Stimulated activated CD4-positive, alpha-beta T cell treated with anti-CD3 and anti-CD28 coated beads, Interleukin-4, amount 100 ng/mL, for 48 hours (primary cell): ENCODE measurements at regions not wholly inside any gene's neighbourhood (a gene's known extent, or its start where the extent isn't known, plus 50 kb on each side); places are given as distances from the start of the nearest gene placed in this dataset.

ENCODE experiments used
- DNase-seq, 2 donors: peaks; one replicate each; pipeline ENCODE4 v3.0.0-alpha.2; 2020; ENCODE audit warnings: low read depth in 2 of 2

- DNase-seq, result no peak
Measured at GRCh38 chr13:85538957-85539356, 260.3 kb downstream of the SLITRK6 start.

DNA sequence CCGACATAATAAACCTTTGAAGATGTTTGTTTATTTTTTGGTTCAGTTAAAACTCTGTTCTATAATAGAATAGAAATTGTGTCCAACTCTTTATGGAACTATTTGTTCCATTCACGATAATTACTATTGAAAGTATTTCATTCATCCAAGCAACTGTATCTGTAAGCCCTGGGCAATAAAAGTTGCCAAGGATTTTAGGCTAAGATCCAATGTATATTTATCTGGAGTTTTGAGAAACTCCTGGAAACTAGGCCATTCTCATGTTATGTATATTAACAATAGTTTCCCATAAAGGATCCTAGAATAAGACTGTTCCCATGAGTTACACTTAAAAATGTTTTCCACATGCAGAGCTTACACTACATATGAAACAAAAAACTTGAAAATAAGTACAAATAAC lies 261.6 kb downstream of the SLITRK6 start:
- no peak for DNase-seq

DNA sequence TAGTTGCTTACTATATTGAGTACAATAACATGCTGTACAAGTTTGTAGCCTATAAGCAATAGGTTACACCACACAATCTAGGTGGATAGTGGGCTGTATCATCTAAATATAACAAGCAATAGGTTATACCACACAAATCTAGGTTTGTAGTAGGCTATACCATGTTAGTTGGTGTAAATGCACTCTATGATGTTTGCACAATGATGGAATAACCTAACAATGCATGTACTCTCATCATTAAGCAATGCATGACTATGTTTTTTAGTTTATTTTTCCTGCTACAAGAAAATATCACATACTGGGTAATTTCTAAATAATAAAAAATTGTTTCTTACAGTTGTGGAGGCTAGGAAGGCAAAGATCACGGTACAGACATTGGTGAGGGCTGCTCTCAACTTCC lies 262.5 kb downstream of the SLITRK6 start:
- no peak for DNase-seq

DNA sequence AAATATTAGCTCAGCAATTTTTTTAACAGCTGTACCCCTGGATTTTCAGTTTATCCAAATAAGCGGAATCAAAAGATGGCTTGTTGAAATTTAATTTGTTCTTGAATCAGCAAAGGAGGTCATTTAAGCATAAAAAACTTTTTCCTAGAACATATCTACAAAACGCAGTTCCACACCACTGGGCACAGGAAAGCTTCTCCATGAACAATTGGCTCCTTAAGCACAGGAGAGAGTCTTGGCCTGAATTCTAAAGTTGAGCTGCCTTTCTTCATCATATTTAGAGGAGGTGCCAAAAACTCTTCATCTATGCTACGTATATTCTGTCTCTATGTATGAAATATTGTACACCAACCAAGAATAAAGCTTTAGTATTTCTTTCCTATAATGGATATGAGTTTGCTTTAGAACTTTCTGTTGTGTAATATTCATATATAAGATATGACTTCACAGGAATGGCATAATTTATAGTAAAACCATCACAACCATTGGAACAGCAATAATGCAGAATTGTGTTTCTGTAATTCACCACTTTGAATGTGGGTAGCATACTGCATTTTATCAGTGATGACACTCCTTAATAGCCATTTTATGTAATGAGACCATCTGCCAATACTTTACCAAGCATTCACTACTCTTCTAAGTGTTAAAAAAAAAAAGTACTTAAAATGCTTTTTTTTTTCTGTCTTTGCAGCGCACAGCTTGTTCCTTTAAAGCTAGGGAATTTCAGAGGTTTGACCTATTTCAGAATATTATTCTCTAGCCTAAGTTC lies 263.7 kb downstream of the SLITRK6 start:
- no peak for DNase-seq

GRCh38 chr13:85533911-85534310 lies 265.3 kb downstream of the SLITRK6 start:
- DNase-seq, result no peak

DNA sequence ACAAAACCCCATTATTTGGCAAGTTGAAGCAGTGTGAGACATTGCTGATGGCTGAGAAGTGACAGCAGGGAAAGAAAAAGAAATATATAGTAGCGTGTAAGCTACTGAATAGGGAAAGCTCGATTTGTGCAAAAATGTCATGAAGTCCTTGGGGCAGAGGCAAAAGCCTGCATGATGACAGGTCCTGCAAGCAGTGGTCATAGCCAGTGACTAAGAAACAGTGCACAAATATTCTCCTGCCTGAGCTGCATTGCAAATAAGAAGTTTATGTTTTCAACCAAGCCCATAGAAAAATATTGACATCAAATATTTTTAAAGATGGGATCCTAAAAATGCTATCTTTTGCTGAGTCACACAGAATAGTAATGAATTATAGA lies 270.0 kb downstream of the SLITRK6 start:
- DNase-seq, result no peak

- no peak for DNase-seq
Measured at GRCh38 chr13:85528491-85529217, 270.6 kb downstream of the SLITRK6 start.

DNA sequence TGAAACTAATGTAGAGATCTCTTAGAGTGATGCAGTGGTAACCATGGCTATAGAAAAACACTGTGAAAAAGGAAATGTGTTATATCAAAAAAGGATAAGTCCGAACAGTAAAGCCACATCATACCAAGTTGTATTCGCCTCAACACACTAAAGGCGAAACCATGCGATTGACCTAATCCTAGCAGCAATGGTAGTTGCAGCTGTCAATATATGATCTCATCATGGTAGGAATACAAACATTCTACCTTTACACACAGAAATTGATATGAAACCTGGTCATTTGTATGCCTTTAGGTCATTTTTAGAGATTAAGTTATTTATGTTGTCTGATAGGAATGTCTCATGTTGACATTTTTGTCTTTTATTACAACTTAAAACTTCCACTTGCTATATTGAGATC lies 271.9 kb downstream of the SLITRK6 start:
- no peak for DNase-seq

GRCh38 chr13:85525411-85525810 lies 273.8 kb downstream of the SLITRK6 start:
- DNase-seq, result no peak

DNA sequence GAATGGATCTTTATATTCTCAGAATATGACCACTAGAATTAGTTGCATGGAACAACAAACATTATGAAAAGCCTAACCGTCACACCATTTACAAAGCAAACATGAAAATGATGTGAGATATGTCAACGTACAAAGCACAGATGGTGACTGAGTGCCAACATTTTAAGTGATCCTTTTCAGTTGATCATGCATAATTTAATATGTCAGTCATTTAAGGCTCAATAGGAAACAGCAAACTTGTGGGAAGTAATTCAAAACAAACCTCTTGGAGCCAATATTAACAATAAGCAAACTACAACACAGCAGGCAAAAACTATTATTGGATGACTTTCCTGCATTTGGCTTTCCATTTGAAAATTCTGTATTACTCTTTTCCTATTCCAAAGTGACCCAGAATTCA lies 277.6 kb downstream of the SLITRK6 start:
- DNase-seq, result no peak

DNA sequence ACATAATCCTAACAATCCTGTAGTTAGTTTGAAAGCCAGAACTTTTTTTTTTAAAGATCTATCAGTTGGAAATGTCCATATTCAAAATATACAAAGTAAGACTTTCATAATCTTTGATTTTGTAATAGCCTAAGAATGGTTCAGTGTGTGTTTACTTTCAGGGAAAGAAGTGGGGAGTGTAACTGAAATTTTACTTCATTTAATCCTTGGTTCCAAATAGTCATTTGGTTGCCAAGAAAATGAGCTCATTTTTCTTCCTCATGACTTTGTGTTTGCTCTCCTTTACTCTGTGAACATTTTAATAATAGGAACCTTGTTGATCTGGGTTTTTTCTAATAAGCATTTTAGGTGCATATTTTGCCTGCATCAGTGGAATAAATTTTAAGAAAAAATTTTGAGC lies 278.8 kb downstream of the SLITRK6 start:
- no peak for DNase-seq

GRCh38 chr13:85519363-85519762 lies 279.9 kb downstream of the SLITRK6 start:
- no peak for DNase-seq

DNA sequence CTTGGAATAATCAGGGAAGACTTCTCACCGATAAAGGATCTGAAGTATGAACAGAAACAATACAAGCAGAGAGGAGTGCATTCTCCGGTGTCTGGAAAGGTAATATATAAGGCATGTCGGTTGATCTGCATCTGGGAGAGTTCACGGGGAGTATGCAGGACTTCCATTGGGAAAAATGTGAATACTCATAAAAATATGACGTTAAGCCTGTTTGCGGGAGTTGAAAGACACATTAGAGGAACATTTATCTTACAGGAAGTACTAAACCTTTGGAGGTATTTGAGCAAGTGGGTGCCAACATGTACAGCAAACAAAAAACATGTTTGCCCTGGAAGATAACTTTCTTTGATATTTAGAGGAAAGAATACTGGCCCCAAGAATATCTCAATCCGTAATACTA lies 286.8 kb downstream of the SLITRK6 start:
- DNase-seq, result no peak

- DNase-seq, result no peak
Measured at GRCh38 chr13:85509512-85509911, 289.7 kb downstream of the SLITRK6 start.

DNA sequence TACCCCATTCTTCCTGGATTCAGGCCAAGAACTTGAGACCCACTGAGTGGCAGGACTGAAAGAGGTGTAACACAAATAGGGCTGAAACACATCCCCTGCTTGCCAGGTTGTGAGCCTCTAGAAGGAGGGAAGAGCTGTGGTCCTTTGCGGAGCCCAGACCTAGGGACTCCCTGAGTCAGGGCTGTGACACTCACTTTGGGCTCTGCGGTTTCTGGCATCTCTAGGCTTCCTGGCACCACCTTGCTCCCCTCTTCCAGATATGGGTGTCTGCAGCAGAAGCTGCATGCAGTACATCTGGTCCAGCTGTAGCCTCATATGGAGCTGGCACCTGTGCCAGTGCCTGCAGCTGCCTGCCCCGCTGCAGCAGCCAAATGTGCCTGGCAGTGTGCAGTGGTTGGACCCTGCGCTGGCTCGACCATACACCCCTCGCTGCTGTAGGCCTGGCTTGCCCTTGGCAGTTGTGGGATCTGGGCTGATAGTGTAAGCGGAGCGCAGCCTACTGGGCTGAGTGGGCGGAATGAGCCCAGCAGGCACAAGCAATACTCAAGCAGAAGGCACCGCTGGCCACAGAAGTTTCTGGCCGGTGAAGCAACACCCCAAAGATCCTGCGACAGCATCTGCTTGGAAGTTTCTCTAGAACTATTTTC lies 290.4 kb downstream of the SLITRK6 start:
- no peak for DNase-seq

DNA sequence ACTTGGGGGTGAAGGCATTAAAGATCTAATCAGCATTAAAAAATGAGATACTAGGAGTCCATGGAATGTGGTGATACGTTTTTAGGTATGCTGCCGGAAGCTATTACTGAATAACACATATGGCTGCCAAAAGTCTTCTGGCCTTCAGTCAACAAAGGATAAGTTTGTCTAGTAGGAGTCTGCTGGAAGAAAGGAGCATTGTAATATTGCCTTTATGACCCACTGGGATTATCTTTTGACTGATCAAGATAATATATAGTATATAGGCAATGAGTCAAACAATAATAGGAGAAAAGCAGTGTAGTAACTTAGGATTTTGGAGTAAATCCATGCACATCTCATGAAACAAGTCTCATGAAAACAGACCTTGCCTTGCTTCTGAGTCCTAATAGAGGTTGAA lies 295.4 kb downstream of the SLITRK6 start:
- no peak for DNase-seq

DNA sequence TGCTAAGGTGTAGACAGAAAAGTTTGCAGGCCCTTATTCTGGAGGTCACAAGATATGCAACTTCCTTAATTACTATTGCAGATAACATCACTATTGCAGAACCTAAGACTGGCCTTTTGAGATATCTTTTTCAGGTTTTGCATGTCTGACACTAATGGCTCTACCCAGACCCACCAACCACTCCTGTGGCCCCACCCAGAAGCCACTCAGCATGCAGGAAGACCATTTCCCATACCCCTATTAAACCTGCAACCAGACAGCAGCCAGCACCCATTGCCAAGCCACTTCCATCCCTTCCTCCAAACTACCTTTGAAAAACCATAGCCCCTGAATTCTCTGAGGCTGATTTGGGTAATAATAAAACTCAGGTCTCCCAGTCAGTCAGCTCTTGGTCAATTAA lies 297.6 kb downstream of the SLITRK6 start:
- DNase-seq, result no peak

GRCh38 chr13:85500696-85501256 lies 298.4 kb downstream of the SLITRK6 start:
- no peak for DNase-seq

GRCh38 chr13:85498774-85499173 lies 300.4 kb downstream of the SLITRK6 start:
- no peak for DNase-seq

DNA sequence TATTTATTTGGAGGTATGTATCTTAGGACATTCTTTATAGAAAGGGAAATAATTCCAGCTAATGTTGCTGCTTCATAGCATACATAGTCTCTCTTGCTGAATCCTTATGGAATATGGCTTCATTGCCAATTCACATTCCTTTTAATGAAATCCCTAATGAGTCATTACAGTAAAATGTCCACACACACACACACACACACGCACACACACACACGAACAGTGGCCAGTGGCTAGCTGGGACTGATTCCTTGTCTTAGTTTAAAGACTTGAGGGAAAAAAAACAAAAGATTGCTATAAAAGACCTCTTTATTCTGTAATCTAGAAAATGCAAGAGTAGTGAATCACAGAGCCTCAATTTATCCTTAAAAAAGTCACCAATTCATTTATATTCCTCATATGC lies 301.6 kb downstream of the SLITRK6 start:
- DNase-seq, result no peak

DNA sequence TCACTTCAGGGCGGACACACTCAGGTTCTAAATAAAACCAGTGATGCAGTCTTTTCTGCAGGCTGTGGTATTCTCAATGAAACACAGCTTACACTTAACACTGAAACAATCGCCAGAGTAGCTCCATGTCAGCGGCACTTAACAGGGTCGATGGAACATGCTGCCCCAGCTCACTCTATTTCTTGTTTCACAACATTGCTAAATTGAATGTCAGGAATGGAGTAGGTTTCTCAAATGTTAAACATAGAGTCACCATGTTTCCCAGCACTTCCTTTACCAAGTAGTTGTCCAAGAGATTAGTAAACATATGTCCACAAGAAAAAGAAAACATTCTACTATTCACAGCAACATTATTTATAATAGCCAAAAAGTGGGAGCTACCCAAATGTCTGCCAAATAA lies 306.9 kb downstream of the SLITRK6 start:
- DNase-seq, result no peak

DNA sequence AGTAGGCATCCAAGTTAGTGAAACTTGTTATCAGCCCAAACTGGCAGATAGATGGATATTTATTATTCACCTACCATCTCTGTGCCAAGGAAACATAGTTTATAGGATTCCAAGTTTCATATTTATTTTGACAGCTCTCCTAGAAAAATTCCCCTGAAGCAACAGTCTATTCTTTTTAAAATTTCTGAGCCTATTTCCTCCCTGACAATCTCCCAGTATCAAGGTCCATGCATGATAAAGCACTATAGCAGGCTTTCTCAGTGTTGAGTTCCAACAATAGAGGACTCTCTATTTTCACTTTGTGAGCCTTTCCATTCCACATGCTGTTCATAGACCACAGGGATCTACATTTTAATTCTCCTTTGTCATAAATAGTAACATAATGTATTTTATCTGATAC lies 312.6 kb downstream of the SLITRK6 start:
- no peak for DNase-seq

GRCh38 chr13:85473144-85473543 lies 326.1 kb downstream of the SLITRK6 start:
- no peak for DNase-seq
